ENCODE measurements at regions not wholly inside any gene's neighbourhood (a gene's known extent, or its start where the extent isn't known, plus 50 kb on each side); places are given as distances from the start of the nearest gene placed in this dataset.

DNA sequence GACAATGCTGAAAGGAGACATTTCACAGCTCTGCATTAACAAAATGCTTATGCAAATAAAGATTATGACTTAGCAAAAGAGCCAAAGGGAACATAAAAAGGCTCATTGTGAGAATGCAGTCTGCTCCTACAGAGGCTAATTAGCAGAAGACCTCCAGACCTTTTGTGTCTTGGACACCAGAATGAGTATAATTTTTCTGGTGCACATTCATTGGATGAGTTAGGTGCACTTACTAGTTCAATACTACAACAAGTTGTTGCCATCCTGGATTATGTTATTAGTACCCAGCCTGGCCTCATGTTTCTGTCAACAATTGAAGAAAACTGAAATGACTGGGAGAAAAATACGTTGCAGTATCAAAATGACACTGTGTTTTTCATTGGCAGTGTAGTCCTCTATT is 613.2 kb upstream of the CHORDC1 start:
- no peaks in the 10 kb centered on the region for H3K4me1 ChIP-seq
- 80% methylated on average over 1 of the region's 1 CpG for WGBS

GRCh38 chr11:90823446-90823845 is 600.6 kb upstream of the CHORDC1 start:
- intact Hi-C loops (cut with DNase I), result no loop called here
- Histone ChIP-seq H3K9me3 (no peaks in the 10 kb centered on the region), H3K27me3 (no peaks in the 10 kb centered on the region), H3K27ac (replicated peaks in 1 of 4) (no peak overlapping the region), H3K36me3 (no peaks in the 10 kb centered on the region), H3K4me3 (no peak overlapping the region), H3K4me1 (no peaks in the 10 kb centered on the region)
- no peak for DNase-seq (ENCODE audit: extremely low spot score)
- TF ChIP-seq CTCF (IDR thresholded peaks at IDR 0.05), result no peak
- TF ChIP-seq EP300 (IDR thresholded peaks at IDR 0.05), result no peak
- TF ChIP-seq POLR2A (IDR thresholded peaks at IDR 0.05; ENCODE audit: low read depth), result no peak
- no peak for TF ChIP-seq POLR2AphosphoS5 (IDR thresholded peaks at IDR 0.05)
- 87% methylated on average over 4 of the region's 4 CpGs for WGBS

More for the DNA sequence above, 613.2 kb upstream of the CHORDC1 start:
- Histone ChIP-seq H3K27ac (replicated peaks in 1 of 4) (no peak overlapping the region), H3K27me3 (no peaks in the 10 kb centered on the region), H3K4me3 (no peak overlapping the region), H3K36me3 (no peaks in the 10 kb centered on the region), H3K9me3 (no peaks in the 10 kb centered on the region)
- no peak for TF ChIP-seq POLR2A (IDR thresholded peaks at IDR 0.05; ENCODE audit: low read depth)
- no peak for TF ChIP-seq CTCF (IDR thresholded peaks at IDR 0.05)
- TF ChIP-seq EP300 (IDR thresholded peaks at IDR 0.05), result no peak
- TF ChIP-seq POLR2AphosphoS5 (IDR thresholded peaks at IDR 0.05), result no peak
- DNase-seq (ENCODE audit: extremely low spot score), result no peak
- intact Hi-C loops (cut with DNase I), result no loop called here

- 46% methylated on average over 5 of the region's 5 CpGs for WGBS
Measured at GRCh38 chr11:90822996-90823395, 600.1 kb upstream of the CHORDC1 start.

DNA sequence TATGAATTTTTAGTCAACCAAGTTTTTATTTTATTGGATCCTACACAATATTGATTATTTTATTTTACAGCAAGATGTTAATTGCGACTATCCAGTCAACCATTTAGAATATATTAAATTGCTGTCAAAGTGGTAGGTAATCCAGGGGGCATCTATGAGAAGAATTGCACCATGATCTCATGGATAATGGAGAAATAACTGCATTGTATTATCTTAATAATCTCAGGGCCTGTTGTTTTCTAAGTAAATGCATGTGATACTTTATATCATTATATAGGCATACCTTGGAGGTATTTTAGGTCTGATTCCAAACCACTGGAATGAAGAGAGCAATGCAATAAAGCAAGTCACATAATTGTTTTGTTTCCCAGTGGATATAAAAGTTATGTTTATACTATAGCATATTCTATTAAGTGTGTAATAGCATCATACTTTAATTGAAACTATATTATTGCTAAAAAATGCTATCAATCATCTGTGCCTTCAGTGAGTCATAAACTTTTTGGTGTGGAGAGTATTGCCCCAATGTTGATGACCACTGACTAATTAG is 595.4 kb upstream of the CHORDC1 start:
- Histone ChIP-seq H3K4me3 (no peak overlapping the region), H3K36me3 (no peaks in the 10 kb centered on the region), H3K27ac (replicated peaks in 1 of 4) (no peak overlapping the region), H3K9me3 (no peaks in the 10 kb centered on the region), H3K4me1 (no peaks in the 10 kb centered on the region), H3K27me3 (no peaks in the 10 kb centered on the region)
- intact Hi-C loops (cut with DNase I), result no loop called here
- 97% methylated on average over 1 of the region's 1 CpG for WGBS
- TF ChIP-seq POLR2A (IDR thresholded peaks at IDR 0.05; ENCODE audit: low read depth) (no peak), CTCF (IDR thresholded peaks at IDR 0.05) (no peak), POLR2AphosphoS5 (IDR thresholded peaks at IDR 0.05) (no peak), EP300 (IDR thresholded peaks at IDR 0.05) (no peak)
- no peak for DNase-seq (ENCODE audit: extremely low spot score)

More at GRCh38 chr11:90822996-90823395, 600.1 kb upstream of the CHORDC1 start:
- no peak for DNase-seq (ENCODE audit: extremely low spot score)
- intact Hi-C loops (cut with DNase I), result no loop called here
- H3K9me3 ChIP-seq, result no peaks in the 10 kb centered on the region
- no peaks in the 10 kb centered on the region for H3K27me3 ChIP-seq
- no peaks in the 10 kb centered on the region for H3K4me1 ChIP-seq
- H3K27ac ChIP-seq (replicated peaks in 1 of 4), result no peak overlapping the region
- H3K4me3 ChIP-seq, result no peak overlapping the region
- TF ChIP-seq CTCF (IDR thresholded peaks at IDR 0.05), result no peak
- TF ChIP-seq EP300 (IDR thresholded peaks at IDR 0.05), result no peak
- TF ChIP-seq POLR2AphosphoS5 (IDR thresholded peaks at IDR 0.05), result no peak
- H3K36me3 ChIP-seq, result no peaks in the 10 kb centered on the region

- Histone ChIP-seq H3K36me3 (no peaks in the 10 kb centered on the region), H3K9me3 (no peaks in the 10 kb centered on the region), H3K27ac (replicated peaks in 1 of 4) (no peak overlapping the region), H3K27me3 (no peaks in the 10 kb centered on the region), H3K4me1 (no peaks in the 10 kb centered on the region), H3K4me3 (no peak overlapping the region)
- WGBS, result 67% methylated on average over 5 of the region's 5 CpGs
- intact Hi-C loops (cut with DNase I), result no loop called here
- TF ChIP-seq POLR2AphosphoS5 (IDR thresholded peaks at IDR 0.05) (no peak), CTCF (IDR thresholded peaks at IDR 0.05) (no peak), EP300 (IDR thresholded peaks at IDR 0.05) (no peak), POLR2A (IDR thresholded peaks at IDR 0.05; ENCODE audit: low read depth) (no peak)
- no peak for DNase-seq (ENCODE audit: extremely low spot score)
Measured at GRCh38 chr11:90809581-90809980, 586.7 kb upstream of the CHORDC1 start.
